HG02571 (cell line): ENCODE measurements at regions not wholly inside any gene's neighbourhood (a gene's known extent, or its start where the extent isn't known, plus 50 kb on each side); places are given as distances from the start of the nearest gene placed in this dataset.
"Not testable (repeated sequence)": the region's sequence is repeated elsewhere in the genome, so short reads cannot be mapped to it uniquely, and the experiment has no call there.

ENCODE experiments used
- ATAC-seq: cut with Tn5 transposase; IDR thresholded peaks from one replicate; pipeline ENCODE4 v1.9.1; 2021; ENCODE audit warnings: mild to moderate bottlenecking, moderate library complexity; ENCODE audit not compliant: unreplicated experiment

- ATAC-seq, result not testable (repeated sequence)
Observed at GRCh38 chr15:22303112-22303511, 155.6 kb upstream of the GOLGA6L22 start.
